HepG2 (cell line): ENCODE measurements at regions not wholly inside any gene's neighbourhood (a gene's known extent, or its start where the extent isn't known, plus 50 kb on each side); places are given as distances from the start of the nearest gene placed in this dataset.

ENCODE experiments used
- CHD2 ChIP-seq: IDR thresholded peaks from 2 replicates; pipeline ENCODE4 v1.6.1; 2011; ENCODE audit warnings: low read depth, low read length, improper control_type of control experiment
- IRF2 ChIP-seq: IDR thresholded peaks from 2 replicates; pipeline ENCODE4 v1.6.1; 2018; ENCODE audit warnings: missing genetic modification reagents, missing compliant biosample characterization
- RELA ChIP-seq: sonication (generic); formaldehyde crosslinking; IDR thresholded peaks from 2 replicates; pipeline ENCODE4 v1.4.0; 2020; ENCODE audit warnings: missing genetic modification reagents
- SIX1 ChIP-seq: sonication (generic); formaldehyde crosslinking; IDR thresholded peaks from 2 replicates; pipeline ENCODE4 v1.4.0; 2020; ENCODE audit warnings: missing genetic modification reagents, borderline replicate concordance
- ZFP37 ChIP-seq: sonication (generic); formaldehyde crosslinking; IDR thresholded peaks from 2 replicates; pipeline ENCODE4 v1.4.0; 2020; ENCODE audit warnings: missing genetic modification reagents, borderline replicate concordance
- ZNF124 ChIP-seq: sonication (generic); formaldehyde crosslinking; IDR thresholded peaks from 2 replicates; pipeline ENCODE4 v1.4.0; 2020; ENCODE audit warnings: missing genetic modification reagents
- TF ChIP-seq, protein P1 (sequence below): sonication (generic); formaldehyde crosslinking; IDR thresholded peaks from 2 replicates; pipeline ENCODE4 v1.4.0; 2020; ENCODE audit warnings: missing genetic modification reagents
- TF ChIP-seq, protein P2 (sequence below): sonication (generic); formaldehyde crosslinking; IDR thresholded peaks from 2 replicates; pipeline ENCODE4 v1.8.1; 2023; ENCODE audit warnings: missing genetic modification reagents, inconsistent platforms, borderline replicate concordance
- TF ChIP-seq, protein P3 (sequence below): sonication (generic); formaldehyde crosslinking; IDR thresholded peaks from 2 replicates; pipeline ENCODE4 v1.5.1; 2020; ENCODE audit warnings: mild to moderate bottlenecking, missing genetic modification reagents
- TF ChIP-seq, protein P4 (sequence below): sonication (generic); formaldehyde crosslinking; IDR thresholded peaks from 2 replicates; pipeline ENCODE4 v1.5.0; 2020; ENCODE audit warnings: mild to moderate bottlenecking, missing genetic modification reagents, moderate library complexity
- TF ChIP-seq, protein P5 (sequence below): sonication (generic); formaldehyde crosslinking; IDR thresholded peaks from 2 replicates; pipeline ENCODE4 v1.4.0; 2020; ENCODE audit warnings: missing genetic modification reagents

DNA sequence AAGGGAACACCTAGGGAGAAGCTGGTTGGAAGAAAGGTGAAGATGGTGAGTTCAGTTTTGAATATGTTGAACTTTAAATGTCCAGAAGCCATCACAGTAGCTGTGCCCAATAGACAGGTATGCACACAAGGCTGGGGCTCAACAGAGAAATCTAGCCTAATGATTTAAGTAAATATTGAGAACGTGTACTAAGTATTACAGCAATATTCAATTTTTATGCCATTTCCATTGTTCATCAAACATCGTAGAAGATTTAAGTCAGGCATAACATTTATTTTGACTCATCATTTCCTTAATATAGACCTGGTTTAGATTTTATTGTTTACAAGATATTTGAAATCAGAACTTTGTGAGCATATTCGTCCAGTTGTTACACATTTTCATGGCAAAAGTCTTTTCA is 116.4 kb downstream of the HPGD start:
- TF ChIP-seq CHD2, result no peak
- no peak for TF ChIP-seq SIX1 (CRISPR knock-in tag)
- no peak for TF ChIP-seq RELA
- TF ChIP-seq, protein P1, sequence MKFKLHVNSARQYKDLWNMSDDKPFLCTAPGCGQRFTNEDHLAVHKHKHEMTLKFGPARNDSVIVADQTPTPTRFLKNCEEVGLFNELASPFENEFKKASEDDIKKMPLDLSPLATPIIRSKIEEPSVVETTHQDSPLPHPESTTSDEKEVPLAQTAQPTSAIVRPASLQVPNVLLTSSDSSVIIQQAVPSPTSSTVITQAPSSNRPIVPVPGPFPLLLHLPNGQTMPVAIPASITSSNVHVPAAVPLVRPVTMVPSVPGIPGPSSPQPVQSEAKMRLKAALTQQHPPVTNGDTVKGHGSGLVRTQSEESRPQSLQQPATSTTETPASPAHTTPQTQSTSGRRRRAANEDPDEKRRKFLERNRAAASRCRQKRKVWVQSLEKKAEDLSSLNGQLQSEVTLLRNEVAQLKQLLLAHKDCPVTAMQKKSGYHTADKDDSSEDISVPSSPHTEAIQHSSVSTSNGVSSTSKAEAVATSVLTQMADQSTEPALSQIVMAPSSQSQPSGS (CRISPR knock-in tag), result no peak
- TF ChIP-seq, protein P2, sequence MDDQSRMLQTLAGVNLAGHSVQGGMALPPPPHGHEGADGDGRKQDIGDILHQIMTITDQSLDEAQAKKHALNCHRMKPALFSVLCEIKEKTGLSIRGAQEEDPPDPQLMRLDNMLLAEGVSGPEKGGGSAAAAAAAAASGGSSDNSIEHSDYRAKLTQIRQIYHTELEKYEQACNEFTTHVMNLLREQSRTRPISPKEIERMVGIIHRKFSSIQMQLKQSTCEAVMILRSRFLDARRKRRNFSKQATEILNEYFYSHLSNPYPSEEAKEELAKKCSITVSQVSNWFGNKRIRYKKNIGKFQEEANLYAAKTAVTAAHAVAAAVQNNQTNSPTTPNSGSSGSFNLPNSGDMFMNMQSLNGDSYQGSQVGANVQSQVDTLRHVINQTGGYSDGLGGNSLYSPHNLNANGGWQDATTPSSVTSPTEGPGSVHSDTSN (CRISPR knock-in tag), result no peak
- TF ChIP-seq, protein P3, sequence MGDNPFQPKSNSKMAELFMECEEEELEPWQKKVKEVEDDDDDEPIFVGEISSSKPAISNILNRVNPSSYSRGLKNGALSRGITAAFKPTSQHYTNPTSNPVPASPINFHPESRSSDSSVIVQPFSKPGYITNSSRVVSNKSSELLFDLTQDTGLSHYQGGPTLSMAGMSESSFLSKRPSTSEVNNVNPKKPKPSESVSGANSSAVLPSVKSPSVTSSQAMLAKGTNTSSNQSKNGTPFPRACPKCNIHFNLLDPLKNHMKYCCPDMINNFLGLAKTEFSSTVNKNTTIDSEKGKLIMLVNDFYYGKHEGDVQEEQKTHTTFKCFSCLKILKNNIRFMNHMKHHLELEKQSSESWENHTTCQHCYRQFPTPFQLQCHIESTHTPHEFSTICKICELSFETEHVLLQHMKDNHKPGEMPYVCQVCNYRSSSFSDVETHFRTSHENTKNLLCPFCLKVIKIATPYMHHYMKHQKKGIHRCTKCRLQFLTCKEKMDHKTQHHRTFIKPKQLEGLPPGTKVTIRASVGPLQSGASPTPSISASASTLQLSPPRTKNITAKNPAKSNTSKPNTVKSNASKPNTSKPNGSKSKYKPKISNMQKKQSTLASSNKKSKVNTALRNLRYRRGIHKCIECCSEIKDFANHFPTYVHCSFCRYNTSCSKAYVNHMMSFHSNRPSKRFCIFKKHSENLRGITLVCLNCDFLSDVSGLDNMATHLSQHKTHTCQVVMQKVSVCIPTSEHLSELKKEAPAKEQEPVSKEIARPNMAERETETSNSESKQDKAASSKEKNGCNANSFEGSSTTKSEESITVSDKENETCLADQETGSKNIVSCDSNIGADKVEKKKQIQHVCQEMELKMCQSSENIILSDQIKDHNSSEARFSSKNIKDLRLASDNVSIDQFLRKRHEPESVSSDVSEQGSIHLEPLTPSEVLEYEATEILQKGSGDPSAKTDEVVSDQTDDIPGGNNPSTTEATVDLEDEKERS (CRISPR knock-in tag), result no peak
- TF ChIP-seq ZNF124 (CRISPR knock-in tag), result no peak
- no peak for TF ChIP-seq ZFP37 (CRISPR knock-in tag)
- TF ChIP-seq, protein P4, sequence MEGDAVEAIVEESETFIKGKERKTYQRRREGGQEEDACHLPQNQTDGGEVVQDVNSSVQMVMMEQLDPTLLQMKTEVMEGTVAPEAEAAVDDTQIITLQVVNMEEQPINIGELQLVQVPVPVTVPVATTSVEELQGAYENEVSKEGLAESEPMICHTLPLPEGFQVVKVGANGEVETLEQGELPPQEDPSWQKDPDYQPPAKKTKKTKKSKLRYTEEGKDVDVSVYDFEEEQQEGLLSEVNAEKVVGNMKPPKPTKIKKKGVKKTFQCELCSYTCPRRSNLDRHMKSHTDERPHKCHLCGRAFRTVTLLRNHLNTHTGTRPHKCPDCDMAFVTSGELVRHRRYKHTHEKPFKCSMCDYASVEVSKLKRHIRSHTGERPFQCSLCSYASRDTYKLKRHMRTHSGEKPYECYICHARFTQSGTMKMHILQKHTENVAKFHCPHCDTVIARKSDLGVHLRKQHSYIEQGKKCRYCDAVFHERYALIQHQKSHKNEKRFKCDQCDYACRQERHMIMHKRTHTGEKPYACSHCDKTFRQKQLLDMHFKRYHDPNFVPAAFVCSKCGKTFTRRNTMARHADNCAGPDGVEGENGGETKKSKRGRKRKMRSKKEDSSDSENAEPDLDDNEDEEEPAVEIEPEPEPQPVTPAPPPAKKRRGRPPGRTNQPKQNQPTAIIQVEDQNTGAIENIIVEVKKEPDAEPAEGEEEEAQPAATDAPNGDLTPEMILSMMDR (CRISPR knock-in tag), result no peak
- TF ChIP-seq IRF2 (CRISPR knock-in tag), result no peak
- TF ChIP-seq, protein P5, sequence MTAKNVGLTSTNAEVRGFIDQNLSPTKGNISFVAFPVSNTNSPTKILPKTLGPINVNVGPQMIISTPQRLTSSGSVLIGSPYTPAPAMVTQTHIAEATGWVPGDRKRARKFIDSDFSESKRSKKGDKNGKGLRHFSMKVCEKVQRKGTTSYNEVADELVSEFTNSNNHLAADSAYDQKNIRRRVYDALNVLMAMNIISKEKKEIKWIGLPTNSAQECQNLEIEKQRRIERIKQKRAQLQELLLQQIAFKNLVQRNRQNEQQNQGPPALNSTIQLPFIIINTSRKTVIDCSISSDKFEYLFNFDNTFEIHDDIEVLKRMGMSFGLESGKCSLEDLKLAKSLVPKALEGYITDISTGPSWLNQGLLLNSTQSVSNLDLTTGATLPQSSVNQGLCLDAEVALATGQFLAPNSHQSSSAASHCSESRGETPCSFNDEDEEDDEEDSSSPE (CRISPR knock-in tag), result no peak
